ENCODE measurements at regions not wholly inside any gene's neighbourhood (a gene's known extent, or its start where the extent isn't known, plus 50 kb on each side); places are given as distances from the start of the nearest gene placed in this dataset.
A peak's percentile ranks its signal among the peaks of the same experiment; 100 is the strongest.

DNA sequence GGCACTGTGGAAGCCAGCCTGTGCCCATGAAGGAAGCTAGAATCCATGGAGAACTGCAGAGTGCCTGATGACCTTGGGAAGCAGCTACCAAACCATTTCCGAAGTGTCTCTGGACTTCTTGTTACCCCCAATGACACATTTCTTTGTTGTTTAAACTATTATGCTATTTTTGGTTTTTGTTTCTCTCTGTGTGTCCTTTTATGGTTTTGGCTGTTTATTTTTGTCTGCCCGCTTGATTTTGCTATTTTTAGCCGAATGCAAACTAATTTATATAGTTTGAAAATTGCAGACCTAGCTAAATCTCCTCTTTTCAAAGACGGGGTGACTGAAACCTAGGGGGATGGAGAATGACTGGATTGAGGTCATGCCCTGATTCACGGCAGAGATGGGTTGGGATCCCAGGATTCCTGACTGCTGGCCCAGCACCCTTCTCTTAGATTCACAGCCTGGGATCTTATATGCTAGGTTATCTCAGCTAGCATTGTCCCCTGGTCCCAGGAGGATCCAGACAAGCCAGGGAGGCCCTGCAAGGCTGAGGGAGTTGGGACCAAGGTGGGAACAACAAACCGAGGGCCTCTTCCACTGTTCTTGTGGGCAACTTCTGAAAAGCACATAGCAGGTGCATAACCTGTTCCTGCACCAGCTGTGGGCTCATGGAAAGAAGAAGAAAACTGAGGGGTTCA, 116.3 kb upstream of the HAAO start:
- Histone ChIP-seq H3K4me3 (no peak overlapping the region), H3K27me3 (no peaks in the 10 kb centered on the region), H3K9me3 (no peaks in the 10 kb centered on the region), H3K36me3 (no peaks in the 10 kb centered on the region), H3K27ac (peak overlapping the region; percentile 69 to 80 (median 80)), H3K4me1 (peaks cover 27 to 50% (median 38%) of the 10 kb centered on the region in 4 donors)
- no peak for TF ChIP-seq EP300 (IDR thresholded peaks at IDR 0.05; ENCODE audit: low read depth)
- TF ChIP-seq POLR2A (IDR thresholded peaks at IDR 0.05): no peak
- no peak for TF ChIP-seq POLR2AphosphoS5 (IDR thresholded peaks at IDR 0.05)
- TF ChIP-seq, protein P1, sequence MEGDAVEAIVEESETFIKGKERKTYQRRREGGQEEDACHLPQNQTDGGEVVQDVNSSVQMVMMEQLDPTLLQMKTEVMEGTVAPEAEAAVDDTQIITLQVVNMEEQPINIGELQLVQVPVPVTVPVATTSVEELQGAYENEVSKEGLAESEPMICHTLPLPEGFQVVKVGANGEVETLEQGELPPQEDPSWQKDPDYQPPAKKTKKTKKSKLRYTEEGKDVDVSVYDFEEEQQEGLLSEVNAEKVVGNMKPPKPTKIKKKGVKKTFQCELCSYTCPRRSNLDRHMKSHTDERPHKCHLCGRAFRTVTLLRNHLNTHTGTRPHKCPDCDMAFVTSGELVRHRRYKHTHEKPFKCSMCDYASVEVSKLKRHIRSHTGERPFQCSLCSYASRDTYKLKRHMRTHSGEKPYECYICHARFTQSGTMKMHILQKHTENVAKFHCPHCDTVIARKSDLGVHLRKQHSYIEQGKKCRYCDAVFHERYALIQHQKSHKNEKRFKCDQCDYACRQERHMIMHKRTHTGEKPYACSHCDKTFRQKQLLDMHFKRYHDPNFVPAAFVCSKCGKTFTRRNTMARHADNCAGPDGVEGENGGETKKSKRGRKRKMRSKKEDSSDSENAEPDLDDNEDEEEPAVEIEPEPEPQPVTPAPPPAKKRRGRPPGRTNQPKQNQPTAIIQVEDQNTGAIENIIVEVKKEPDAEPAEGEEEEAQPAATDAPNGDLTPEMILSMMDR (IDR thresholded peaks at IDR 0.05): no peak
- no peak for DNase-seq
- in situ Hi-C loops (cut with MboI; ENCODE audit: low pct_ligation_motif_present in 1 of 4, low pct_unique_long_range_greater_than_20kb in 1 of 4, low sequenced_read_pairs in 3 of 4) (no loop called here), intact Hi-C loops (cut with DNase I; ENCODE audit: low total_unique reads) (no loop called here)
- 57 to 67% methylated on average over 5 to 6 of the region's 6 CpGs for WGBS, 2 donors (ENCODE audit: low coverage in 1 of 2)

DNA sequence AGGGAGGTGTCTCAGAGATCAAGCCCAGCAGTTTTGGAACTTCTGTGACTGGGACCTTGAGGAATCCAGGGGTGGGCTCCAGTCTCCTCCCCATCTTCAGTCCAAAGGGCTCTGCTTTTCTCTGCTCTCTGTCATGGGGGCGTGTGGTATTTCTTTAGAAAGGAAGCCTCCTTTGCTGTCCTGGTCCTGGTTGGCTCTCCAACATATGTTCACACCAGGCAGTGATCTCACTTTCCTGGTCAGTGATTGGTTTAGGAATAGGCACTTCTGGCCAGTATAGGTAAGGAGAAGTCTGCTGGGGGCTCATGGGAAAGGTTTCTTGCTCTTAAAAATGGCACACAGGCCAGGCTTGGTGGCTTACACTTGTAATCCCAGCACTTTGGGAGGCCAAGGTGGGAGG, 115.5 kb upstream of the HAAO start:
- H3K9me3 ChIP-seq: no peaks in the 10 kb centered on the region
- in situ Hi-C loops (cut with MboI; ENCODE audit: low pct_ligation_motif_present in 1 of 4, low pct_unique_long_range_greater_than_20kb in 1 of 4, low sequenced_read_pairs in 3 of 4) (no loop called here), intact Hi-C loops (cut with DNase I; ENCODE audit: low total_unique reads) (no loop called here)
- H3K27me3 ChIP-seq: no peaks in the 10 kb centered on the region
- WGBS, 2 donors (ENCODE audit: low coverage in 1 of 2): 84% methylated on average over 1 of the region's 1 CpG; no CpG with 5 or more reads in 1 of the 2 donors
- peak overlapping the region; percentile 69 to 80 (median 80) for H3K27ac ChIP-seq
- no peaks in the 10 kb centered on the region for H3K36me3 ChIP-seq
- no peak for DNase-seq
- no peak overlapping the region for H3K4me3 ChIP-seq
- TF ChIP-seq POLR2AphosphoS5 (IDR thresholded peaks at IDR 0.05) (no peak), POLR2A (IDR thresholded peaks at IDR 0.05) (no peak), EP300 (IDR thresholded peaks at IDR 0.05; ENCODE audit: low read depth) (no peak)
- TF ChIP-seq, protein P1 (IDR thresholded peaks at IDR 0.05): no peak
- peaks cover 21 to 42% (median 35%) of the 10 kb centered on the region in 4 donors for H3K4me1 ChIP-seq

DNA sequence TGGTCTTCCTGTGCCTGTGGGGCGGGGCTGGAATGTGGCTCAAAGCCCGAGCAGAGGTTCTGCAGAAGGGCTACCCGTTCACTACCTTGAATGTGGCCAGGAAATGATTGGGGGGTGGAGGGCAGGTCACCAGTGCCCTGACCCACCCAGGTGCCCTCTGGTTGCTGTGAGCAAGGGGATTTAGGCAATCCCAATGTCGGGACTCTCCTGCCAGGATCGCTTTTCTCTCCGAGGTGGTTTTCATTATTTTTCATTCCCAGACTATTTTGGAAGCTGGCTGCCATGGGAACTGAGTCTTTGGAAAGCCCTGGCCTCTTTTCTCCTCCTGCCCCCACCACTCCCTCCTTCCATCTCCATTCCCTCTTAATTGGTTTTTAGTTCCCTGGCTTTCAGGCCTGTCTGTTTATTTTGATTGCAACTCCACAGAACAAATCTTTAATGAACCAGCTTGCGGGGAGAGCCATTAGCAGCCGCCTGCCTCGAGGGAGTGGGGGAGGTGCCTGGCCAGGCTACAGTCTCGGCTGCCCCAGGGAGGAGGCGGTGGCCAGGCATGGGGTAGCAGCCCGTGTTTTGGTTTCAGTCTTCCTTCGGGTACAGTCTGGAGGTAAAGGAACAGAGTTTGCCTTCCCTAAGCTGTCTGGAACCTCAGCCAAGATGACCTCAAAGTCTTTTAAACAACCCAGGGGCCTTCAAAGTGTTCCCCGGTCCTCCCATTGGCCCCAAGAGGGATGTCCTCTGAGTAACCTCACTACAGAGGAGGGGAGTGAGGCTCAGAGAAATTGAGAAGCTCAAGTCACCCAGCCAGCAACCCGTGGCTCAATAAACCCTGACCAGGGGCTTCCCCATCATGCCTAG, 114.4 kb upstream of the HAAO start:
- Histone ChIP-seq H3K9me3 (no peaks in the 10 kb centered on the region), H3K27me3 (no peaks in the 10 kb centered on the region), H3K4me1 (peaks cover 21 to 41% (median 34%) of the 10 kb centered on the region in 4 donors), H3K27ac (peak overlapping the region; percentile 69 to 80 (median 80)), H3K4me3 (no peak overlapping the region), H3K36me3 (no peaks in the 10 kb centered on the region)
- in situ Hi-C loops (cut with MboI; ENCODE audit: low pct_ligation_motif_present in 1 of 4, low pct_unique_long_range_greater_than_20kb in 1 of 4, low sequenced_read_pairs in 3 of 4): no loop called here
- DNase-seq: peak; percentile 55
- intact Hi-C loops (cut with DNase I; ENCODE audit: low total_unique reads): no loop called here
- TF ChIP-seq POLR2A (IDR thresholded peaks at IDR 0.05): no peak
- peak in 1 of 3 donors; percentile 29 for TF ChIP-seq POLR2AphosphoS5 (IDR thresholded peaks at IDR 0.05)
- WGBS, 2 donors (ENCODE audit: low coverage in 1 of 2): 39% methylated on average over 15 of the region's 15 CpGs; no CpG with 5 or more reads in 1 of the 2 donors

DNA sequence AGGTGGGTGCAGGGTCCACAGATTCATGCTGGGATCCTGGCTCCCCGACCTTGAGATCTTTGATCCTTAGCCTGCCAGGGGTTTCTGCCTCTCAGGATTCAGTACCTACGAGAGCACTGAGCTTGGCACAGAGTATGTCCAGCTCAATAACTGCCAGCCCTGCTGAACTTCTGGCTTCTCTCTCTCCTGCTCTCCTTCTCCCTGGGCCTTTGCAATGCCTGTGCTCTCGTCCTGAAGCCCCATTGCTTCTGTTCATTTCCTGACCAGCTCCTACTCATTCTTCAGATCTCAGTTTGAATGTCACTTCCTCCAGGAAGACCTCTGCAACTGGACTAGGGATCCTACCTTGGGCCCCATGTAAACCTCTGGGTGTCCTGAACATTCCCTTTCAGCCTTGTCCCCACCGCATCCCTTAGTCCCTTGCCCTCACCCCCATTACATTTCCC, 113.8 kb upstream of the HAAO start:
- Histone ChIP-seq H3K27ac (peak overlapping the region; percentile 69 to 80 (median 80)), H3K4me1 (peaks cover 21 to 41% (median 34%) of the 10 kb centered on the region in 4 donors), H3K4me3 (no peak overlapping the region), H3K36me3 (no peaks in the 10 kb centered on the region), H3K9me3 (no peaks in the 10 kb centered on the region), H3K27me3 (no peaks in the 10 kb centered on the region)
- intact Hi-C loops (cut with DNase I; ENCODE audit: low total_unique reads): no loop called here
- WGBS, 2 donors (ENCODE audit: low coverage in 1 of 2): 35 to 49% methylated on average over 2 to 4 of the region's 4 CpGs
- TF ChIP-seq, protein P1 (IDR thresholded peaks at IDR 0.05): peak in 2 of 5 experiments; percentile 2 to 4
- no peak for TF ChIP-seq EP300 (IDR thresholded peaks at IDR 0.05; ENCODE audit: low read depth)
- in situ Hi-C loops (cut with MboI; ENCODE audit: low pct_ligation_motif_present in 1 of 4, low pct_unique_long_range_greater_than_20kb in 1 of 4, low sequenced_read_pairs in 3 of 4): no loop called here
- no peak for DNase-seq

Measured in transverse colon (tissue), 4 donors.